GOT3 (cell line): ENCODE measurements at regions not wholly inside any gene's neighbourhood (a gene's known extent, or its start where the extent isn't known, plus 50 kb on each side); places are given as distances from the start of the nearest gene placed in this dataset.

Experiments used
- DNase-seq: peaks from one replicate; lab custom pipeline; 2025; ENCODE audit warnings: mixed read lengths; lab: John Stamatoyannopoulos, UW

DNA sequence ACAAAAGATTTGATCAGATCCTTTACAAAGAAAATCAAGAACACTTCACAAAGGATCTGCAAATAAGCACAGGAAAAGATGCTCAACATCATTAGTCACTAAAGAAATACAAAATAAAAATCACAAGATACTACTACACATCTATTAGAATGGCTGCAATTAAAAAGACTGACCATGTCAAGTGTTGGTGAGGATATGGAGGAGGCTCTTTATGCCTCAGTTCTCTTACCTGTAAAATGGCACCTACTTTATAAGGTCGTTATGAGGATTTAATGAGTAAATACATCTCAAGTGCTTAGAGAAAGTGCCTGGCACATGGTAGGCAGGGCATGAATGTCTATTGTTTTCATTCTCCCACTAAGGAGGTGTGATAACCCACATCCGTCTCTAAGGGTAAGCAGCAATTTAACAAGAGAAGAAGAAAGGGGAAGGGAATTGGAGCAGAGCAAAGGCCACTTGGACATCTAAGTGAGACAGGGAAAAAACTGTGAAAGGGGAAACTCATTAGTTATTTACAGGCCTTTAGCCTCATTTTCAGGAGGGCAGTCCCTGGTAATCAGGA, 157.5 kb upstream of the NFE2L3 start:
- DNase-seq: no peak

DNA sequence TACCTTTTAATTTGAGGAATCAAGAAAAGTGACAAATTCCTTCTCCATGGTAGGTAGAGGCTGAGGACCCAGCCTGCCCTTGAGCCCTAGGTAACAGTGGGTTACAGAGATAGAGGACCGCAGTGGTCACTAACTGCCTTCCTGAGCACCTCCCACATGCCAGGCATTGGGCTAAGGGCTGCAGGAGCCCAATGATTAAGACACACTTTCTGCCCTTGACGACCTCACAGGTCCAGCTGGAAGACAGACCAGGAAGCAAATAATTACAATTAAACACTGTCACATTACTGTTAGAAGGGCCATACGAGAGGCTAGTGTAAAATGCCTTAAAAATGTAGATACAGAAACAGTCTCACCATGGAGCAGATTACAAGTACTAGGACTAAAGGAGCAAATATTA, 156.8 kb upstream of the NFE2L3 start:
- no peak for DNase-seq

DNA sequence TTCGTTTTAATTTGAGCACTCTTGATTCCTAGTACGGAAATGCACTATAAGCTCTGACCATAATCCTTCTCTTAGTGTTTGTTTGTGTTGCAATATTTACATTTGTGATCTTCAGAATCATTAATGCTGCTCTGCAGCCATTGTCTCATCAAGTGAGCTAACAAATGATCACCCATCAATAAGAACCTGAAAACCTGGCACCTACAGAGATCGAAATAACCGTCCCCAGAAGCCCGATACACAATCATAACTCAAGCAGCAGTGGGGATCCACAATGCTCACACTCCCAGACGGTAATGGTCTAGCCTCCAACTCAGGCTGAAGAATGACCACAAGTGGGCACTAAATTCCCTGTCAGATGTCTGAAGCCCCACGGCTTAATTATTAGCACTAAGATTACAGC, 156.0 kb upstream of the NFE2L3 start:
- no peak for DNase-seq

DNA sequence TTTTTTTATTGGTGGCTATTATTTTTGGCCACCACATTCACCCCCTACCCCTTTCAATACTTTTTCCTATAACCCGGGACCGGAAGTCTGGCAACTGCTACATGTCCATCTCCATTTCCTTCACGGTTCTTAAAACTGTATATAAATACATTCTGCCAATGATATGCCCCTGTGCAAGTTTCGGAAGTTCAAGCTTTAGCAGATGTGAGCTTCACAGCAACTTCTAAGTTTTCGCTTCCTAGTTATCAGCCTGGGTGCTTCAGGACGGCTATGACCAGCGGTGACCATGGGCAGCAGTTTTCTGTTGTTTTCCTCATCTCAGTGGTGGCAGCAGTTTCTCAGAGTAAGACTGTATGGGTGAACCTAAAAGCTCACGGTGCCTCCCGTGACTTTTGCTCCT, 153.5 kb upstream of the NFE2L3 start:
- DNase-seq: no peak

DNA sequence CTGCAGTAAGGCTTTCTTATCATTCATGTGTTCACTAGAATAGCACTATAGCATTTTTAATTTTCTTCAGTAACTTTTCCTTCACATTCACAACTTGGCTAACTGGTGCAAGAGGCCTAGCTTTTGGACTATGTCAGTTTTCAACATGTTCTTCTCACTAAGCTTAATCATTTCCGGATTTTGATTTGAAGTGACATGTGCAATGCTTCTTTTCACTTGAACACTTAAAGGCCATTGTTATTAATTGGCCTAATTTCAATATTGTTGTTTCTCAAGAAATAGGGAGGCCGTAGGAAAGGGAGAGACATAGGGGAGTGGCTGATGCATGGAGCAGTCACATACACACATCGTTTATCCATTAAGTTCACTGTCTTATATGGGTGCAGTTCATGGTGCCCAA, 151.2 kb upstream of the NFE2L3 start:
- no peak for DNase-seq

DNA sequence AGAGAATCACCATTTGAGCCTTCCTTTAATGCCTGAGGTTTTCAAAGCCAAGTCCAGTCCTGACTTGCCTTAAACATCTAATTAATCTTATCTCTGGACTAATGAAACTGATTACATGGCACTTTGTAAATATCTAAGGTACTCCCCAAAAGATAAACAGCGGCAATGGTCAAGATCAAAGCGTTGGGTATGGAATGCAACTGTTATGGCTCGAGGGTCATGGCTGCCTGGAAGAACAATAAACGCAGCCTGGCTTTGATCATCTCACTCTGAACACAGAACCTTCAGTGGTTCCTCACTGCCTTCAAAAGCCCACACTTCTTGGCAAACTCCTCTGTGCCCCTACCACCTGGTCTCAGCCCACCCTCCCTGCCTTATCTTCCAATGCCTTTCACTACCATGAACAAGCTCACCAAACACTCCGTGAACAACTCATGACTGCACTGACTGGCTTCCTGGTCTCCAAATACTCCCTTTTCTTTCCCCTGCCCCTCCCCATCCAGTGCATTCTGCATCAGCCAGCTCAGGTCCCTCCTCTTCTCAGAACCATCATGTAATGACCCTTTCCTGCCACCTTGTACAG, 150.2 kb upstream of the NFE2L3 start:
- no peak for DNase-seq

DNA sequence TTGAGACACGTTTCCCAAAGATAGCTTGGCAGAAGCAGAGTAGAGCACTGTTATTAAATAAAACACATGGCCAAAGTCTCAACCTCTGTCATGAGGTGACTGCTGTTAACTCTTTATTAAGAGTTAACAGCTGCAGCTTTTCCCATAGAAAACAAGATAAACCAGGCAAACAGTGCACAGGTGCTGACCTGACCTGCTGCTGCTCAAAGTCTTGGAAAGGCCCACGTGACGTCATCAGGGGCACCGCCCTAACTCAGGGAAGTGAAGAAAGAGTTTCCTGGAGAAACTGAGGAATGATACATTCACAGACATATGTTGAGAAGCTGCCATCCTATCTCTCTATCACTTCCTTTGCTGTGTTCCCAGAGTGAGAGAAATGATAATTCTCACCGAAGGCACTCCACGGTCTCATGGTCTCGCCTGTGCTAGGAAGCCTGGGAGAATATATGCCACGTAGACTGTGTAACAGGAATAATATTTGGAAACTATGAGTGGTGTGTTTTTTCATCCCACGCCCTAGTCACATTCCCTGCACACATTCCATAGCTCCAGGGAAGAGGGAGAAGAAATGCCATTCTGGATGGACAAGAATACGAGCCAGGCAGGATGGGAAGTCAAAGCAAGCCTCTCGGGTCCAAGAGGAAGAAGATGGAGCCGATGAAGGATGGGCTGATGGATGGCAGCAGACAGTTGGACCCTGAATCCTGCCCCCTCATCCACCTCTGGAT, 146.2 kb upstream of the NFE2L3 start:
- DNase-seq: no peak

DNA sequence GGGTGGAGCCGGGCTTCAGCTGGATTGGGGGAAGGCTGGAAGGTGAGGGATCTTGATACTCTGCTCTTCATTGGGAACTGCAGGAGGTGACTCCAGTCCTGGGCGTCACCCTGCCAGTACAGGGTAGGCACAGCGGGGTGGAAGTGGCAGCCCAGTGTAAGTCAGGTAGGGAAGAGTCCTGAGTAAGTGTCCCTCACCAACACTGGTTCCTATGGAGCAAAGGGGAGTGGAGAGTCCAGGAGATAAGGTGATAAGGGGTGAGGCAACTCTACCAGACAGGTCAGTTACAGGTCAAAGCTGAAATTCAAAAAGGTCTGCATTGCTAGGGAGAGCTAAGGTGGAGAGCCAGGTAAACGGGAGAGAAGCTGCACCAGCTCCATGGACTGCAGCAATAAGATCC, 145.6 kb upstream of the NFE2L3 start:
- DNase-seq: no peak

DNA sequence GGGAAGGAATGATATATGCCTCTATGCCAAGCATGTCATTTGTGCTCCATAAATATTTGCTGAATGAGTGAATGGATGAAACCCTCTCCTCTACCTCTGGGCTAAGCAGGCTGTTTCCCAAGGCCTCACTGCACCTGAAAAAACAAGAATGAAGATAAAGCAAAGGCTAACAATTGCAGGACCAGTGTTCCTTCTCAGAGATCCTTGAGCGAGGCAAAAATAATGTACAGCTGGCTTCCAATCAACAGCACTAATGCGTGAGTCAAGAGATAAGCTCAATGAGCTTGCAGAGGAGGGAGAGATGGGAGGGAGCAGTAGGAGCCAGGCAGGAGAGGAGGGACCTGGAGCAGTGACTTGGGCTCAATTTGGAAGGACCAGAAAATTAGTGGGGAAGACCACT, 144.5 kb upstream of the NFE2L3 start:
- DNase-seq: no peak

DNA sequence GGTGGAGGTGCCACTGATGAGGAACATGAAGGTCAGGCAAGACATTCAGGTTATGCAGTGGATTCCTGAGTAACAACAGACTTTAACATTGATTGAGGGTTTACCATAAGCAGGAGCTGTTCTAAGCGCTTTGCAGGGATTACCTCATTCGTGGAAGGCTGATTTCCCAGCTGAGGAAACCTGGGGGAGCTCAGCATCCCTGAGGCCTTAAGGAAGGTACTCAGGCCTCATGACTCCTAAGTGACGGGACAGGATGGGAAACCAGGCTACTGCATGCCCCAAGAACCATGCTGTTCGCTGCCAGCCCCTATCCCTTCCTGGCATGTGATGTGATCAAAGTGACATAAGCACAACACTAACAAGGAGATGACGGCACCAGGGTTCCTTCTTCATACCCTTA, 143.6 kb upstream of the NFE2L3 start:
- no peak for DNase-seq

DNA sequence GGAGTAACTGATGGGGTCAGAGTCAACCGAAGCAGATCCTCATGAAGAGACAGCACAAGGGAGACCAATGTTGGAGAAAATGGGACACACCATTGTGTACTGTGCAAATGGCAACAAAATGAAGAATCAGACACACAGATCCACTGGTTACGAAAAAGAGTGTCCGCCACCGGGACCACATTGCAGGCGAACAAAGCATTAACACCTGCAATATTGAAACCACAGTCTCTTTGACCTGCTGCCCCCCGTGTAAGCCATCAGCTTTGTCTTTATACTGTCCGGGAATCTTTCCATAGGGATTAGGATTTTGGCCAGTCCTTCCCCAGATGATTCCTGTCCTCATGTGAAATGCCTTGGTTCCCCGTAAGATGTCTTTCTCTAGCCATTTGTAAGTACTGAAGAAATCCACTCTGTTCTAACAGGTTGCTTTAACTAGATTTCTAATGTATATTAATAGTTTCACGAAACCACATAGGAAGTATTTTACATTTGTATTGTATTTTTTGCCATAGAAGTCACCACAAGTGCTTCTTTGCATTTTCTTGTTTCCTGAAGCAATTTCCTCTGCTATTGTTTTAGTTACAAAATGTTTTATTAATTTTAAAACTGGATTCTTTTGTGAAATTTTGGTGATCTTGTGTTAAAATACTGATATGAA, 140.8 kb upstream of the NFE2L3 start:
- DNase-seq: no peak

DNA sequence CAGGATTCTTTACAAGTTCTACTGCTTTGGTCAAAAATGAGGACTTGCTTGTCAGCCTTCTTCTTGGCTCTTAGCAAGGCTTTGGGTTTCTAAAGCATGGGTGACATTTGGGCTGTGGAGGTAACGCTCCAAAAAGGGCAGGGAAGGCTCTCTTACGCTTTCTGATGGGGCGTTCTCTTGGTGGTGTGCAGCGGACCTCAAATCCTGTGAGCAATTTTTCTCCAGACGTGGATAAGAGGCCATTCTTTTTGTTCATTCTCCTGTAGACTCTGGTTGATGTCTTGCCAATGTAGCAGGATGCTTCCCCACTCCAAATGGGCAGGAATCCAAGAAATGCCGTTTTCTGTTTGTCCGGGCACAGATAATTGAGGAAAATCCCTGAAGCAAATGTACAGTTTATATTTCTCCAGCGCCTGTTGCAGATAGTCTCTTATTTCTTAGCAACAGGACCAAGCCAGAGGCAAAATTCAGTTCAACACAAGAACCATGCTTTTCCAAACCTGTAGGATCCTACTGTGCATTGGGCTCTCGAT, 138.4 kb upstream of the NFE2L3 start:
- DNase-seq: no peak

DNA sequence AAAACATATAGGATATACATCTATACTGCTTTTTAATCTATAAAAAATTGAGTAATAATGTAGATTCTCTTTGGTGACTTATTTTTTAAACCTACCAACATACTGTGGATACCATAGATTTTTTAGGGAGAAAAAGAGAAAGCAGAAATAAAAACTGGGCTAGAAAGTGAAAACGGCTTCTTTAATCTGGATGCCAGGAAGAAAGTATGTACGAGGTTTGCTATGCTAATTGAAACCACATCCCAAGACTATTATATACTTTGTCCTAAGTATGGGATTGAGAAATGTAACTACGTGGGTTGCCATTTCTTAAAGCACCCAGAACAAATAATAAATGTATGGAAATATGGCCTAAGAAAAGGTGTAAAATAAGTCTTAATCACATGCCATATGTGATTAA, 129.0 kb upstream of the NFE2L3 start:
- DNase-seq: no peak

DNA sequence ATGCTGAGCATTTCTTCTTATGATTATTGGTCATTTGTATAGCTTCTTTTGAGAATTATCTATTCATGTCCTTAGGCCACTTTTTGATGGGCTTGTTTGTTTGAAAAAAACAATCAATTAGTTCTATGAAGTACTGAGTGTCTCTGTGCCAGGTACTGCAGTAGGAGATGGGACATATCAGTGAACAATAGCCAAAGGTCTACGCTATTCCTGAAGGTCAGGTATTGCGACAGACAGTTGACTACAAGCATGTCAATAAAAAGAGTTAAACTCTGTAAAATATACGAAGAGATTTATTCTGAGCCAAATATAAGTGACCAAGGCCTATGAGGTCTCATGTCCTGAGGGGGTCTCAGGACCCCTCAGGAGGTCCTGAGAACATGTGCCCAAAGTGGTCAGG, 122.1 kb upstream of the NFE2L3 start:
- no peak for DNase-seq

DNA sequence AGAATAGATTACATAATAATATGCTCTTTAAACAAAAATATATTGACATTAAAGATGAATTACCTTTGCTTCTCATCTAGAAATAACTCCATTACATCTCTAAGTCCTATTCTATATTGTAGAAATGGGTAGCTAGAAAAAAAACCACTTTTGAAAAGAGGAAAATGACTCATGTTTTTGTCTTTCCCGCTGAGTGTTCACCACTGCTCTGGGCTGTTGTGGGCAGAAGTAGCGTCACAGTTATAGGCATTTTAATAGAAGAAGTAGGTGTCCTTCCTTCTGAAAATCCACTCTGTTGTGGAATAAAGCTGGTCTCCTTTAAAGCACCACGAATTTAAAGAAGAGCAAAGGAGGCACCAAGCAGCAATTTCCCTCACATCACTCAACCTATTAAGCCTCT, 117.6 kb upstream of the NFE2L3 start:
- no peak for DNase-seq

DNA sequence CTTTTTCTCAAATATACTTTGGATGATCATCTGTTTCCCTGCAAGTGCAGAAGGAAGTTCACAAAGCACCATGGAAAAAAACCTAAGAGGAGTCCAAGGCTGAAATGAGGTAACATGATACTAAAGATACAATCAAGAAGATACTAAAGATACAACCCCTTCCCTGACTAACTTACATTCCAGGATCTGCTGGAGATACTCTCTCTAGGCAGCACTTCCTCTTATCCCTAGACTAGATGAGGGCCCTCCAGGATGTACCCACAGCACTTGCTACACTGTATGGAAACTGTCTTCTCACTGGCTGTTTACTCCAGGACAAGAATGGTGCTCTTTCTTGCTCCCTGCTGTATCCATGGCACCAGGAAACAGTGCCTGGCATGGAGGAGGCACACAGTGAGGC, 116.4 kb upstream of the NFE2L3 start:
- no peak for DNase-seq

DNA sequence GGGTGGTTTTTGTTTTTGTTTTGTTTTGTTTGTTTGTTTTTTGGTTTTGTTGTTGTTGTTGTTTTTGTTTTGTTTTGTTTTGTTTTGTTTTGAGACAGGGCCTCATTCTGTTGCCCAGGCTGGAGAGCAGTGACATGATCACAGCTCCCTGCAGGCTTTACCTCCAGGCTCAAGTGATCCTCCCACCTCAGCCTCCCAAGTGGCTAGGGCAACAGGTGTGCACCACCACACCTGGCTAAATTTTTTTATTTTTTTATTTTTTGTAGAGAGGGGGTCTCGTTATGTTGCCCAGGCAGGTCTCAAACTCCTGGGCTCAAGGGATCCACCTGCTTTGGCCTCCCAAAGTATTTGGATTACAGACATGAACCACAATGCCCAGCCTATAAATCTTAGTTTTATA, 115.9 kb upstream of the NFE2L3 start:
- DNase-seq: no peak

DNA sequence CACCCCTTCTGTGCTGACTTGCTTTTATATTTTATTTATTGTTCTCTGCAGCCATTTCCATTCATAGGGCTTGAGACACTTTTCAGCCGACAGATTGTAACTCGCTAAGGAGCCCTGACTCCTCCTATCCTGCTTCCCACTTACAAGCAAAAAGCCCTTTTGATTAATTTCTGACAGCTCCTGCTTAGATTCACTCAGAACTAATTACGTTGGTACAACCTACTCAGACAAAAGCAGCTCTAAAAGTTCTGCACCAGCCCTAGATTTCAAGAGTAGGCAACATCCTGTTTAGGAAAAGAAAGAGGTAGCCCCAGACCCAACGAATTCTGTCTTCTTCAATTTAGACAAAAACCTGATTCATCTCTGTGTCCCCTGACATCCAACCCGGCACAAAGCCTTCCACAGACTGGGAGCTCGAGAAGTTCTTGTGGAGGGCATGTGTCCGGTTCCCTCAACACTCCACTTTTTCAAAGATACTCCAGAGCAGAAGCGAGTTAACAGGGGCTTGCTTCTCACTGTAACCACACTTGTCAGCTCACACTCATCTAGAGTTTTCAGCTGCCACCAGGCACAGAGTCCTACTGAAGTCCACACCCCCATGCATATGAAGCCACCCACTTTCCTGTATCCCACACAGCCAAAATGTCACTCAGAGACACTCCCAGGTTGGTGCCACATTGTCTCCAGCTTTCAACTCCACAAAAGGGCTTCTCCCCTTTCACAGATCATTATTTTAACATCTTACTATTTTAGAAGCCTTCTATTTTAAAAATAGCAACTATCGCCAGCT, 113.6 kb upstream of the NFE2L3 start:
- no peak for DNase-seq

DNA sequence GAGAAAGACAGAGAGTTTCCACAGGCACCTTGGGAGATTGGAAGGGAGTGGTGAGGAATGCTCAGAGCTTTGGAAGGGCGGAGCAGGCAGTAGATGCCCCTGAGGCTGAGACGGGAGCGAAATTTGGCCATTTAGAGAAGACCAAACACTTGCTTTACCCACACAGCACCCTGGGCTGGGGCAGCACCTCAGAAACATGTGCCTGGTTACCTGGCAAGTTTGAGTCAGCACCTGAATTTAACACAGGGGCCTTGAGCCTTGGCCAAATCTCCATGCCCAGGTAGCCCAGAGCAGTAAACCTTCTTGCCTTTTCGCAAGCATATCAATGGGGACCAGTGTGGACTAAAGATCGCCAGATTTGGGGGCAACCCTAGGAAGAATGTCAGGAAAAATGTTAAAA, 111.9 kb upstream of the NFE2L3 start:
- DNase-seq: no peak

DNA sequence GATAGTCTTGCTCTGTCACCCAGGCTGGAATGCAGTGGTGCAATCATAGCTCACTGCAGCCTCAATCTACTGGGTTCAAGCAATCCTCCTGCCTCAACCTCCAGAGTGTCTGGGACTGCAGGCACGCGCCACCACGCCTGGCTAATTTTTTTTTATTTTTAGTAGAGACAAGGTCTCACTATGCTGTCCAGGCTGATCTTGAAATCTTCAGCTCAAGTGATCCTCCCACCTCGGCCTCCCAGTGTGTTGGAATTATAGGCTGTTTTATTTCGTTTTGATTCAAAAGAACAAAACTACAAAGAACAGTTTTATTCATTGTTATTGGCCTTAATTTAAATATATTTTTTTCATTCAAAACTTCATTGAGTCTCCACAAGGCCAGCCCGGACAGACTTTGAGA, 109.8 kb upstream of the NFE2L3 start:
- DNase-seq: no peak

DNA sequence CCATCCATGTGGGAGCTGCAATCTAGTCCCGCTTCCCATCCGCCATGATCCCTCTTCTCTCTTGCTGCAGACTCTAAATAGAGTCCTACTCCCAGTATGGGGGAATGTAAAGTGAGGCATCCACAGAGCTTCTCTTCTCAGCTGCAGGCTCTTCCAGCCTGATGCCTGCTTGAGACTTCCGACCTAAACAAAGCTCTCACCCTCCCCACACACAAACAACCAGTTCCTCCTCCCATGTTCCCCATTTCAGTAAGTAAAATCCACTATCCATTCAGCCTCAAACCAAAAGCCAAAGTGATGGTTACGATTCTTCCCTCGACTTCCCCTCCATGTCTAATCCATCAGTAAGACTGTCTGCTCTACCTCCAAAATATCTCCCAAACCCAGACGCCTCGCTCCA, 108.2 kb upstream of the NFE2L3 start:
- no peak for DNase-seq

DNA sequence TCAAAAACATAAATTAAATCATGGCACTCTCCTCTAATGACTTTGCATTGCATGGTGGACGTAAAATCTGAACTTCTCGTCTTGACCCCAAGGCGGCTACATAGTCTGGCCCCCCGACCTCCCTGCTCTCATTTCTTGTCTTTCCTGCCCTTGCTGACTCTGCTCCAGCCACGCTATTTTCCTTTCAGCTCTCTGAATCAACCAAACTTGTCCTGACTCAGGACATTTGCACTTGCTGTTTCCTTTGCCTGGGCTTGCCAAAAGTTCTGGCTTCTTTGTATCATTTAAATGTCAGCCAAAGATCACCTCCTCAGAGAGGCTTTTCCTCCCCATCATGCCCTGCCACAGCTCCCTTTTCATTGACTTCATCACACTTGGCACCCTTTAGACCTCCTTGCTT, 107.7 kb upstream of the NFE2L3 start:
- no peak for DNase-seq
